ENCODE measurements at regions not wholly inside any gene's neighbourhood (a gene's known extent, or its start where the extent isn't known, plus 50 kb on each side); places are given as distances from the start of the nearest gene placed in this dataset.

DNA sequence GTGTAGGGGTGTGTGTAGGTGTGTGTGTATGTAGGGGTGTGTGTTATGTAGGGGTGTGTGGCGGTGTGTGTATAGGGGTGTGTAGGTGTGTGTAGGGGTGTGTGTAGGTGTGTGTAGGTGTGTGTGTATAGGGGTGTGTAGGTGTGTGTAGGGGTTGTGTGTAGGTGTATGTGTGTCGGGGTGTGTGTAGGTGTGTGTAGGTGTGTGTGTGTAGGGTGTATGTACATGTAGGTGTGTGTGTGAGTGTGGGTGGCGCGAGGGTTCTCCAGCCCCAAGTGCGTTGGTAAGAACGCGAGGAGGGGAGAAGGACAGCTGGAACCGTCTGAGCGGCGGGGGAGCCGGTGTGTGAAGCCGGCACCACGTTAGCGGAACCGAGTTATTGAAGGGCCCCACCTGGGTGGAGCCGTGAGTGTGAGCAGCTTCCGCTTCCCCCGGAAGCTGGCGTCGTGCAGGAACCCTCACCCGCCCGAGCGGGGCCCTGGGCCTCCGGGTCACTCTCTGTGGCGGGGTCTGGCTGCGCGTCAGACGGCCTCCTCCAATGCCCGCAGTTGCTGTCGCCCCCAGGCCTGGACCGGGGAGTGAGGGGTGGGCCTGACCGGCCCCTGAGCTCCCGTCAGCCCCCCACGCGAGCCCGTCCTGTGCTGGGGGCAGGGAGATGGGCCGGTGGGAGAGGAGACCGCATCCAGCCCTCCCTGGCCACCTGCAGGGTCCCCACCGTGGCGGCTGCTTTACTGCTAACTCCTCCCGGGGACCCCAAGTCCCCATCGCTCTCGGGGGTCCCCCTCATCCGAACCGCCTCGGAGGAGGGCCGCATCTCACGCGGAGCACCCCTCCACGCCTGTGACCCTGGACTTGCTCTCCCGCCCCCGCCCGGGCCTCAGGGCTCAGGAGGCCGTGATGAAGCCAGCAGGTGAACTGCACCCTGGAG is 49.6 kb upstream of the PSMG3 start:
- TF ChIP-seq CREB1 (CRISPR knock-in tag; IDR thresholded peaks at IDR 0.05; ENCODE audit: low read depth) (no peak), POLR2AphosphoS5 (IDR thresholded peaks at IDR 0.05; ENCODE audit: low read depth) (no peak), EZH2 (IDR thresholded peaks at IDR 0.05; ENCODE audit: low read depth, unreplicated experiment) (no peak), JUNB (IDR thresholded peaks at IDR 0.05; ENCODE audit: unreplicated experiment) (no peak), ZNF114 (CRISPR knock-in tag; IDR thresholded peaks at IDR 0.05) (no peak), EZH2phosphoT487 (IDR thresholded peaks at IDR 0.05; ENCODE audit: unreplicated experiment) (no peak), STAT1 (IDR thresholded peaks at IDR 0.05; ENCODE audit: unreplicated experiment) (no peak), NANOG (IDR thresholded peaks at IDR 0.05; ENCODE audit: borderline replicate concordance) (no peak)
- TF ChIP-seq, protein P1, sequence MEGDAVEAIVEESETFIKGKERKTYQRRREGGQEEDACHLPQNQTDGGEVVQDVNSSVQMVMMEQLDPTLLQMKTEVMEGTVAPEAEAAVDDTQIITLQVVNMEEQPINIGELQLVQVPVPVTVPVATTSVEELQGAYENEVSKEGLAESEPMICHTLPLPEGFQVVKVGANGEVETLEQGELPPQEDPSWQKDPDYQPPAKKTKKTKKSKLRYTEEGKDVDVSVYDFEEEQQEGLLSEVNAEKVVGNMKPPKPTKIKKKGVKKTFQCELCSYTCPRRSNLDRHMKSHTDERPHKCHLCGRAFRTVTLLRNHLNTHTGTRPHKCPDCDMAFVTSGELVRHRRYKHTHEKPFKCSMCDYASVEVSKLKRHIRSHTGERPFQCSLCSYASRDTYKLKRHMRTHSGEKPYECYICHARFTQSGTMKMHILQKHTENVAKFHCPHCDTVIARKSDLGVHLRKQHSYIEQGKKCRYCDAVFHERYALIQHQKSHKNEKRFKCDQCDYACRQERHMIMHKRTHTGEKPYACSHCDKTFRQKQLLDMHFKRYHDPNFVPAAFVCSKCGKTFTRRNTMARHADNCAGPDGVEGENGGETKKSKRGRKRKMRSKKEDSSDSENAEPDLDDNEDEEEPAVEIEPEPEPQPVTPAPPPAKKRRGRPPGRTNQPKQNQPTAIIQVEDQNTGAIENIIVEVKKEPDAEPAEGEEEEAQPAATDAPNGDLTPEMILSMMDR (conservative IDR thresholded peaks at IDR 0.05; ENCODE audit: low read depth in 2 of 2): no peak
- TF ChIP-seq, protein P2, sequence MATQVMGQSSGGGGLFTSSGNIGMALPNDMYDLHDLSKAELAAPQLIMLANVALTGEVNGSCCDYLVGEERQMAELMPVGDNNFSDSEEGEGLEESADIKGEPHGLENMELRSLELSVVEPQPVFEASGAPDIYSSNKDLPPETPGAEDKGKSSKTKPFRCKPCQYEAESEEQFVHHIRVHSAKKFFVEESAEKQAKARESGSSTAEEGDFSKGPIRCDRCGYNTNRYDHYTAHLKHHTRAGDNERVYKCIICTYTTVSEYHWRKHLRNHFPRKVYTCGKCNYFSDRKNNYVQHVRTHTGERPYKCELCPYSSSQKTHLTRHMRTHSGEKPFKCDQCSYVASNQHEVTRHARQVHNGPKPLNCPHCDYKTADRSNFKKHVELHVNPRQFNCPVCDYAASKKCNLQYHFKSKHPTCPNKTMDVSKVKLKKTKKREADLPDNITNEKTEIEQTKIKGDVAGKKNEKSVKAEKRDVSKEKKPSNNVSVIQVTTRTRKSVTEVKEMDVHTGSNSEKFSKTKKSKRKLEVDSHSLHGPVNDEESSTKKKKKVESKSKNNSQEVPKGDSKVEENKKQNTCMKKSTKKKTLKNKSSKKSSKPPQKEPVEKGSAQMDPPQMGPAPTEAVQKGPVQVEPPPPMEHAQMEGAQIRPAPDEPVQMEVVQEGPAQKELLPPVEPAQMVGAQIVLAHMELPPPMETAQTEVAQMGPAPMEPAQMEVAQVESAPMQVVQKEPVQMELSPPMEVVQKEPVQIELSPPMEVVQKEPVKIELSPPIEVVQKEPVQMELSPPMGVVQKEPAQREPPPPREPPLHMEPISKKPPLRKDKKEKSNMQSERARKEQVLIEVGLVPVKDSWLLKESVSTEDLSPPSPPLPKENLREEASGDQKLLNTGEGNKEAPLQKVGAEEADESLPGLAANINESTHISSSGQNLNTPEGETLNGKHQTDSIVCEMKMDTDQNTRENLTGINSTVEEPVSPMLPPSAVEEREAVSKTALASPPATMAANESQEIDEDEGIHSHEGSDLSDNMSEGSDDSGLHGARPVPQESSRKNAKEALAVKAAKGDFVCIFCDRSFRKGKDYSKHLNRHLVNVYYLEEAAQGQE (IDR thresholded peaks at IDR 0.05; ENCODE audit: unreplicated experiment): no peak
- TF ChIP-seq, protein P3, sequence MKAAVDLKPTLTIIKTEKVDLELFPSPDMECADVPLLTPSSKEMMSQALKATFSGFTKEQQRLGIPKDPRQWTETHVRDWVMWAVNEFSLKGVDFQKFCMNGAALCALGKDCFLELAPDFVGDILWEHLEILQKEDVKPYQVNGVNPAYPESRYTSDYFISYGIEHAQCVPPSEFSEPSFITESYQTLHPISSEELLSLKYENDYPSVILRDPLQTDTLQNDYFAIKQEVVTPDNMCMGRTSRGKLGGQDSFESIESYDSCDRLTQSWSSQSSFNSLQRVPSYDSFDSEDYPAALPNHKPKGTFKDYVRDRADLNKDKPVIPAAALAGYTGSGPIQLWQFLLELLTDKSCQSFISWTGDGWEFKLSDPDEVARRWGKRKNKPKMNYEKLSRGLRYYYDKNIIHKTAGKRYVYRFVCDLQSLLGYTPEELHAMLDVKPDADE (IDR thresholded peaks at IDR 0.05): no peak

Data from GM23338 (cell line).